Activated CD4-positive, alpha-beta memory T cell treated with anti-CD3 and anti-CD28 coated beads, Interleukin-2, amount 10 ng/mL, durations not matched to agents 7 days and 5 days (primary cell): ENCODE measurements at regions not wholly inside any gene's neighbourhood (a gene's known extent, or its start where the extent isn't known, plus 50 kb on each side); places are given as distances from the start of the nearest gene placed in this dataset.

ENCODE experiments used
- CTCF ChIA-PET: fragments of 350-600 bp; sonication (Branson Sonifier 250); formaldehyde crosslinking; loops from one replicate; lab custom pipeline; 2021; ENCODE audit warnings: antibody characterized with exemption, inconsistent platforms; lab: Charles Lee
- POLR2A ChIA-PET: fragments of 350-600 bp; sonication (Branson Sonifier 250); formaldehyde crosslinking; loops from one replicate; lab custom pipeline; 2021; ENCODE audit warnings: antibody characterized with exemption; lab: Charles Lee
- DNase-seq: peaks from one replicate; pipeline ENCODE4 v3.0.0-alpha.2; 2020
- H3K27ac Mint-ChIP-seq: one replicate; pipeline ENCODE4 v1.8.0; 2021; ENCODE audit warnings: mild to moderate bottlenecking, mixed read lengths
- H3K27me3 Mint-ChIP-seq: one replicate; pipeline ENCODE4 v1.8.0; 2021; ENCODE audit warnings: mixed read lengths
- H3K36me3 Mint-ChIP-seq: one replicate; pipeline ENCODE4 v1.8.0; 2021; ENCODE audit warnings: low read depth, mixed read lengths
- H3K4me1 Mint-ChIP-seq: one replicate; pipeline ENCODE4 v1.8.0; 2021; ENCODE audit warnings: mixed read lengths
- H3K4me3 Mint-ChIP-seq: one replicate; pipeline ENCODE4 v1.8.0; 2021; ENCODE audit warnings: mild to moderate bottlenecking, mixed read lengths
- H3K9me3 Mint-ChIP-seq: one replicate; pipeline ENCODE4 v1.8.0; 2021; ENCODE audit warnings: mixed read lengths

- H3K4me1 Mint-ChIP-seq, result peaks cover 28% of the 10 kb centered on the region
- no peak overlapping the region for H3K4me3 Mint-ChIP-seq
- DNase-seq, result no peak
- ChIA-PET CTCF (interaction anchor here (1.6 to 2.5 kb wide), 2 partner anchors 7 to 173 kb away, joined by 7 to 9 read pairs (median 8); no protein-coding TSS in a partner anchor), POLR2A (no interaction called here)
- H3K36me3 Mint-ChIP-seq, result no peaks in the 10 kb centered on the region
- no peaks in the 10 kb centered on the region for H3K9me3 Mint-ChIP-seq
- H3K27me3 Mint-ChIP-seq, result peaks cover 9% of the 10 kb centered on the region
- H3K27ac Mint-ChIP-seq, result no peak overlapping the region
These were observed 95.8 kb downstream of the IRF8 start for GRCh38 chr16:85994492-85995490.

GRCh38 chr16:85995541-85996423 is 96.8 kb downstream of the IRF8 start:
- Mint-ChIP-seq H3K4me1 (peaks cover 23% of the 10 kb centered on the region), H3K27ac (no peak overlapping the region), H3K36me3 (no peaks in the 10 kb centered on the region), H3K27me3 (no peaks in the 10 kb centered on the region), H3K4me3 (no peak overlapping the region), H3K9me3 (no peaks in the 10 kb centered on the region)
- POLR2A ChIA-PET, result no interaction called here
- no peak for DNase-seq
- CTCF ChIA-PET, result interaction anchor here (1.6 to 2.0 kb wide), 3 partner anchors 8 to 176 kb away, joined by 7 to 9 read pairs (median 7); no protein-coding TSS in a partner anchor

GRCh38 chr16:85996843-85997242 is 97.9 kb downstream of the IRF8 start:
- Mint-ChIP-seq H3K4me3 (no peak overlapping the region), H3K27me3 (no peaks in the 10 kb centered on the region), H3K36me3 (no peaks in the 10 kb centered on the region), H3K9me3 (no peaks in the 10 kb centered on the region), H3K4me1 (peaks cover 23% of the 10 kb centered on the region), H3K27ac (no peak overlapping the region)
- no peak for DNase-seq
- ChIA-PET CTCF (interaction anchor here (0.5 to 2.0 kb wide), 3 partner anchors 176 to 751 kb away, joined by 3 to 9 read pairs (median 7); no protein-coding TSS in a partner anchor), POLR2A (interaction anchor here (0.8 kb wide), 1 partner anchor 12 kb away, joined by 3 read pairs; no protein-coding TSS in a partner anchor)

- ChIA-PET POLR2A (interaction anchor here (1.3 kb wide), 1 partner anchor 96 kb away, joined by 3 read pairs; no protein-coding TSS in a partner anchor), CTCF (interaction anchor here (1.2 to 1.5 kb wide), 2 partner anchors 178 to 179 kb away, joined by 3 to 6 read pairs; no protein-coding TSS in a partner anchor)
- H3K4me1 Mint-ChIP-seq, result peaks cover 23% of the 10 kb centered on the region
- DNase-seq, result no peak
- no peak overlapping the region for H3K27ac Mint-ChIP-seq
- H3K9me3 Mint-ChIP-seq, result no peaks in the 10 kb centered on the region
- H3K4me3 Mint-ChIP-seq, result no peak overlapping the region
- H3K36me3 Mint-ChIP-seq, result no peaks in the 10 kb centered on the region
- H3K27me3 Mint-ChIP-seq, result no peaks in the 10 kb centered on the region
These were observed 99.4 kb downstream of the IRF8 start for GRCh38 chr16:85998171-85998867.

- CTCF ChIA-PET, result interaction anchor here (1.2 to 1.5 kb wide), 2 partner anchors 179 to 180 kb away, joined by 3 to 6 read pairs; no protein-coding TSS in a partner anchor
- H3K36me3 Mint-ChIP-seq, result no peaks in the 10 kb centered on the region
- H3K27me3 Mint-ChIP-seq, result no peaks in the 10 kb centered on the region
- H3K4me3 Mint-ChIP-seq, result no peak overlapping the region
- H3K4me1 Mint-ChIP-seq, result peaks cover 23% of the 10 kb centered on the region
- H3K9me3 Mint-ChIP-seq, result no peaks in the 10 kb centered on the region
- DNase-seq, result no peak
- POLR2A ChIA-PET, result interaction anchor here (0.9 to 1.3 kb wide), 2 partner anchors 11 to 97 kb away, joined by 3 read pairs; no protein-coding TSS in a partner anchor
- H3K27ac Mint-ChIP-seq, result peak overlapping the region; percentile 3
These were observed 100.1 kb downstream of the IRF8 start for GRCh38 chr16:85998868-85999729.

GRCh38 chr16:85999778-86000177 is 100.8 kb downstream of the IRF8 start:
- CTCF ChIA-PET, result interaction anchor here (1.2 kb wide), 1 partner anchor 180 kb away, joined by 3 read pairs; no protein-coding TSS in a partner anchor
- Mint-ChIP-seq H3K9me3 (no peaks in the 10 kb centered on the region), H3K4me3 (no peak overlapping the region), H3K4me1 (peaks cover 23% of the 10 kb centered on the region), H3K36me3 (no peaks in the 10 kb centered on the region), H3K27me3 (peaks cover 2% of the 10 kb centered on the region), H3K27ac (no peak overlapping the region)
- POLR2A ChIA-PET, result interaction anchor here (0.9 to 1.3 kb wide), 2 partner anchors 10 to 98 kb away, joined by 3 read pairs; no protein-coding TSS in a partner anchor
- no peak for DNase-seq

- Mint-ChIP-seq H3K36me3 (no peaks in the 10 kb centered on the region), H3K9me3 (no peaks in the 10 kb centered on the region), H3K27ac (no peak overlapping the region), H3K4me1 (peaks cover 13% of the 10 kb centered on the region), H3K27me3 (peaks cover 3% of the 10 kb centered on the region), H3K4me3 (no peak overlapping the region)
- DNase-seq, result no peak
- ChIA-PET CTCF (interaction anchor here (1.1 kb wide), 1 partner anchor 184 kb away, joined by 3 read pairs; no protein-coding TSS in a partner anchor), POLR2A (no interaction called here)
These were observed 103.4 kb downstream of the IRF8 start for GRCh38 chr16:86002178-86002900.

GRCh38 chr16:86007524-86007923 is 108.6 kb downstream of the IRF8 start:
- H3K36me3 Mint-ChIP-seq, result no peaks in the 10 kb centered on the region
- peaks cover 25% of the 10 kb centered on the region for H3K4me1 Mint-ChIP-seq
- ChIA-PET CTCF (no interaction called here), POLR2A (no interaction called here)
- DNase-seq, result no peak
- H3K9me3 Mint-ChIP-seq, result no peaks in the 10 kb centered on the region
- no peak overlapping the region for H3K27ac Mint-ChIP-seq
- no peak overlapping the region for H3K4me3 Mint-ChIP-seq
- H3K27me3 Mint-ChIP-seq, result peaks cover 6% of the 10 kb centered on the region

GRCh38 chr16:86010680-86011141 is 111.7 kb downstream of the IRF8 start:
- H3K4me1 Mint-ChIP-seq, result peaks cover 25% of the 10 kb centered on the region
- CTCF ChIA-PET, result interaction anchor here (1.5 kb wide), 1 partner anchor 24 kb away, joined by 4 read pairs; no protein-coding TSS in a partner anchor

GRCh38 chr16:86011532-86011931 is 112.6 kb downstream of the IRF8 start:
- H3K4me3 Mint-ChIP-seq, result no peak overlapping the region
- ChIA-PET POLR2A (interaction anchor here (1.2 kb wide), 1 partner anchor 211 kb away, joined by 4 read pairs; no protein-coding TSS in a partner anchor), CTCF (interaction anchor here (1.2 to 1.5 kb wide), 2 partner anchors 25 to 190 kb away, joined by 4 read pairs; no protein-coding TSS in a partner anchor)
- peaks cover 4% of the 10 kb centered on the region for H3K27me3 Mint-ChIP-seq
- peaks cover 25% of the 10 kb centered on the region for H3K4me1 Mint-ChIP-seq
- peaks cover 4% of the 10 kb centered on the region for H3K9me3 Mint-ChIP-seq
- H3K27ac Mint-ChIP-seq, result no peak overlapping the region
- H3K36me3 Mint-ChIP-seq, result peaks cover 3% of the 10 kb centered on the region
- DNase-seq, result no peak

More at GRCh38 chr16:86010680-86011141, 111.7 kb downstream of the IRF8 start:
- no peak for DNase-seq
- H3K36me3 Mint-ChIP-seq, result peaks cover 3% of the 10 kb centered on the region
- H3K9me3 Mint-ChIP-seq, result peaks cover 4% of the 10 kb centered on the region
- H3K4me3 Mint-ChIP-seq, result no peak overlapping the region
- peaks cover 4% of the 10 kb centered on the region for H3K27me3 Mint-ChIP-seq
- POLR2A ChIA-PET, result interaction anchor here (1.2 kb wide), 1 partner anchor 210 kb away, joined by 4 read pairs; no protein-coding TSS in a partner anchor
- no peak overlapping the region for H3K27ac Mint-ChIP-seq
